COR-L47 (cell line): ENCODE measurements at regions not wholly inside any gene's neighbourhood (a gene's known extent, or its start where the extent isn't known, plus 50 kb on each side); places are given as distances from the start of the nearest gene placed in this dataset.
A peak's percentile ranks its signal among the peaks of the same experiment; 100 is the strongest.

Experiments
- DNase-seq: peaks from one replicate; lab custom pipeline; 2025; lab: John Stamatoyannopoulos, UW

GRCh38 chr11:81749245-81749644, 984.4 kb downstream of the FAM181B start:
- DNase-seq, result no peak

GRCh38 chr11:81744336-81745116, 989.1 kb downstream of the FAM181B start:
- no peak for DNase-seq

- DNase-seq, result no peak
Measured at GRCh38 chr11:81725701-81726100, 1008.0 kb downstream of the FAM181B start.

DNA sequence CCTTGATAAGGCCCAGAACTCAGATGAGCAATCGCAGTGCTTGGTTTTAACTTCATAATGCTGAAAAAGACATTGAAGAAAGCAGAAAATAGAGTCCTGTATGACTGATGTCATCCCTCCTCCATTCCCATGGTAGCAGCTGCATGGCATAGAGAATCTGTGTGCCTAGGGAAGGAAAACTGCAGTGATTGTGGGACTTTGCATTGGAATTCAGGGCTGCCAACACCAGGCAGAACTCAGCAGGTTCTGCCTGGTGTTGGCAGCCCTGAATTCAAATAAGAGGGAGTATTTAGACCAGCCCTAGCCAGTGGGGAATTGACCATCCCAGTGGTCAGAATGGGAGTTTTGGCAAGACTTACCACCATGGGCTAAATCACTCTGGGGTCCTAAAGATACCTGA, 1016.0 kb downstream of the FAM181B start:
- DNase-seq, result no peak

GRCh38 chr11:81707881-81708280, 1025.8 kb downstream of the FAM181B start:
- no peak for DNase-seq

- no peak for DNase-seq
Measured at GRCh38 chr11:81705283-81705682, 1028.4 kb downstream of the FAM181B start.

- no peak for DNase-seq
Measured at GRCh38 chr11:81700076-81700475, 1033.6 kb downstream of the FAM181B start.

DNA sequence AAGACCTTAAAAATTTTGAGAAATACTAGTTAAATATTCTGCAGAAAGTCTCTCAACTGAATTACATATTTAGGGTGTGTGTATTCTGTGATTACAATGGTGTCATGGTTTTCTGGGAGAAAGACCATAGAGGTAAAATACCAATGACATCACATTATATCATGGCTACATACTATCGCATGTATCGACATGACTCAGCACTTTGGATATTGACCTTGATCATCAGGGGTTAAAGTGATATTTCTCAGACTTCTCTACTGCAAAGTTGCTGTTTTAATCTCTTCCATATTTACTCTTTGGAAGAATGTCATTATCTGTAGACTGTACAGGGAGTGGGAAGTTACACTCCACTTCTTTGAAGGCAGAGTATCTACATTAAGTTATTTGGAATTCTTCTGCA, 1046.6 kb downstream of the FAM181B start:
- no peak for DNase-seq

GRCh38 chr11:81674211-81674610, 1059.5 kb downstream of the FAM181B start:
- DNase-seq, result no peak

DNA sequence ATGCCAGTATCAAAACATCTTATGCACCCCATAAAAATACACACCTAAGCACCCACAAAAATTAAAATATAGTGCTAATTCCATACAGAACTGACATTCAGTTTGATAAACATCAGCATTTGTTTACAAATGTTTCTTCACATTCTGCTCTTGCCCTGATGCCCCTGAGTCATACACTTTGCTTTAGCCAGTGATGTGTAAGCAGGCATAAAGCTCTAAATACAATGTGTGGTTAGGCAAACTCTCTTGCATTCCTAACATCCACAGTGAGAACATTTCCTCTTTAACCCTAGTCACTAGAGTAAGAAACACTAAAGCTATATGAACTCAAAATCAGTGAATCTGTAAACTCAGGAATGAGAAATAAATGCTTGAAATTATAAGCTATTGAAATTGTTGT, 1060.7 kb downstream of the FAM181B start:
- no peak for DNase-seq

DNA sequence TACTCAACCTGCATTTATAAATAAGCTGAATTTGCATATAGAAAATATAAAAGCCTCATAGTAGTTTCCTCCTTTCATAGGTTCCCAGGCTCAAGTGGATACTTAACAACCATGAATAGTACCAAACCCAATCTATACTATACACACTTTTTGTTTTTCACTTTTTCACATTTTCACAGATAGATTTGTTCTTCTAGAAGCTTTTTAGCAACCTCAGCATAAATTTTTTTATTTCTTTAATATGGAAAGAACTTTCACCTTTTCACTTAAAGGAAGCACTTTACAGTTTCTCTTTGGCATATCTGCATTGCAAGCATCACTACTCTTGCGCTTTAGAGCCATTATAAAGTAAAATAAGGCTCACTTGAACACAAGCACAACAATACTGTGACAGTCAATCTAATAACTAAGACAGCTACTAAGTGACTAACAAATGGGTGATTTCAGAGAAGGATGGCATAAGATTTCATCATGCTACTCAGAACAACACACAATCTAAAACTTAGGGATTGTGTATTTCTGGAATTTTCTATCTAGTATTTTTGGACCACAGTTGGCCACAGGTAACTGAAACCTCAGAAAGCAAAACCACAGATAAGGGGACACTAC, 1063.6 kb downstream of the FAM181B start:
- no peak for DNase-seq

DNA sequence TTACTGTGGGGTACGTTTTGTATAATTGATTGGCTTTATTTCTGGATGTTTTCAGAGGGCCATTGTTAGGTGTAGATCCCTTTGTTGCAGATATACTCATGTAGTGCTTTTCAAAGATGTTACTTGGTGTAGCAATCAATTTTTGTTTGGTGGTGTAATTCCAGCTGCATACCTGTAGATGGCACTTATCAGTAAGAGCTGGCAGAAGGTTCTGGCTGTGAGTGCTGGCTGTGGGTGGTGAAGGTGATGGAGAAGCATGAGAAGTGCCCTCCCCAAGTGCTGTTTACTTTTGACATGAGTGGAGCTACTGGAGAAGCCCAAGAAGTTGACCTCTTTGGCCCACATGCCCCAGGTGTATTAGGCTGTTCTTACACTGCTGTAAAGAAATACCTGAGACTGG, 1074.9 kb downstream of the FAM181B start:
- DNase-seq, result peak; percentile 4

- DNase-seq, result no peak
Measured at GRCh38 chr11:81655351-81655750, 1078.3 kb downstream of the FAM181B start.

DNA sequence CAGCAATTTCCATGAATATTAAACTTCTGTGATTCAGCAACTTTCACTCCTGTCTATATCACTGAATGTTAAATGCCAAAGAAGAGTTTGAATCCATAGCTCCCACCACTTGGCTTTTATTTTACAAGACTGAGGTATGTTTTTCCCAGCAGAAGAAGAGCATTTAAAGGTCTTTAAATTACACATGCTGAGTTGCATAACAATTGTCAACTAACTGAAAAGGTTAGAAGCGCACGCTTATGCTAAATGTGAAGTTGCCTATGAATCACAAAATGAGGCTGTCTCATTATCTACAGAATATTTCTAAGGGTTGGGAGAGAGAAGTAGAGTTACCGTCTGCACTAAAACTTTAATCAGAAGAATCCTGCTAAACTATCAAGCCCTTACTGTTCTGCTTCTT, 1086.3 kb downstream of the FAM181B start:
- no peak for DNase-seq

- DNase-seq, result peak; percentile 76
Measured at GRCh38 chr11:81644239-81644840, 1089.3 kb downstream of the FAM181B start.

DNA sequence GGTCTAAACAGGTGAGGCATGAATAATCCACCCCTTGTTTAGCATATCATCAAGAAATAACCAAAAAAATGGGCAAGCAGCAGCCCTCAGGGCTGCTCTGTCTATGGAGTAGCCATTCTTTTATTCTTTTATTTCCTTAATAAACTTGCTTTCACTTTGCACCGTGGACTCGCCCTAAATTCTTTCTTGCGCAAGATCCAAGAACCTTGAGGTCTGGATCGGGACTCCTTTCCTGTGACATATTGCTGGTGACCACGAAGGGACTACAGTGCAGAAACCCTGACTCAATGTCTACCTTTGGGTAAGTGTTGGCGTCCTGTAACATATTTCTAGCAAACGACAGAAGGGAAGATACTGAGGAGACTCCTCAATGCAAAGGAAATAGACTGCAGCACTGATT, 1099.2 kb downstream of the FAM181B start:
- no peak for DNase-seq

GRCh38 chr11:81602508-81602907, 1131.2 kb downstream of the FAM181B start:
- no peak for DNase-seq

- DNase-seq, result no peak
Measured at GRCh38 chr11:81596704-81597103, 1137.0 kb downstream of the FAM181B start.

- no peak for DNase-seq
Measured at GRCh38 chr11:81585390-81585933, 1148.2 kb downstream of the FAM181B start.

GRCh38 chr11:81579339-81579738, 1154.3 kb downstream of the FAM181B start:
- DNase-seq, result no peak

DNA sequence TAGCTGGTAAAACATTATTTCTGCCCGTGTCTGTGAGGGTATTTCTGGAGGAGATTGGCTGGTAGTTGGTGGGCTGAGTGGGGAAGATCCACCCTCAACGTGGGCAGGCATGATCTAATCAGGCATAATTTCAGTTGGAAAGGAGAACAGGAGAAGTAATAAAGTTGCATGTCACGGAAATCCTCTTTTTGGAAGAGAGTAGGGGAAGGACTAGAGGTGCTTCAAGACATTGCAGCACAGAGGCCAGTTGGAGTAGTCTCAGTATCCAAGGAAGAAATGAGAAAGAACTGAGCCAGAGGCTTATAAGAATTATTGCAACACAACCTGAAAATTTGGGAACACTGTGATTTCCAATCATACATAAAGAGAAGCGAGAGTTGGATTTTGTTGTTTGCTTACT, 1155.1 kb downstream of the FAM181B start:
- DNase-seq, result no peak

DNA sequence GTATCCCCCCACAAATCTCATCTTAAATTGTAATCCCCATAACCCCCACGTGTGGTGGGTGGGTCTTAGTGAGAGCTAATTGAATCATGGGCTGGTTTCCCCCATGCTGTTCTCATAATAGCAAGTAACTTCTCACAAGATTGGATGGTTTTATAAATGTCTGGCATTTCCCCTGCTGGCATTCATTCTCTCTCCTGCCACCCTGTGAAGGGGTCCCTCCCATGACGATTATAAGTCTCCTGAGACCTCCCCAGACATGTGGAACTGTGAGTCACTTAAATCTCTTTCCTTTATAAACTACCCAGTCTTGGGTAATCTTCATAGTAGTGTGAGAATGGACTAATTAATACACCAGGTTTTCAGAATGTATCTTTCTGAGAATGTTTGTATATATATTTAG, 1159.4 kb downstream of the FAM181B start:
- no peak for DNase-seq

DNA sequence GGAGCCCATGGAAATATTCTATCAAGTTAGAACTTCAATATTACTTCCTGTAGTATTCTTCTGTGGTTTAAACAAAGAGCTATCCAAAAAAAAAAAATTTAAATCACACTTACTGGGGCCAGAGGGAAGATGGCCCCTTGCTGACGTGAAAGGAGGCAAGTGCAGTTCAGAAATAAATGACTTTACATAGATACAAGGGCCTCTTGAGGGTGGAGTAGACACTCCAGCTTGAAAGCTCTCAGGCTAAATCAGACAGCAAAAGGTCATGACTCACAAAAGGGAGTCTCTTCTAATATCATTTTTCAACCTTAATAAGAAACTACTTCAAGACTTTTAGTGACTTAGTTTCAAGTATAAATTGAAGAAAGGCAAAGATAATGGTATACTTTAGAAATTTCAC, 1160.3 kb downstream of the FAM181B start:
- no peak for DNase-seq
